ENCODE measurements at regions not wholly inside any gene's neighbourhood (a gene's known extent, or its start where the extent isn't known, plus 50 kb on each side); places are given as distances from the start of the nearest gene placed in this dataset.

DNA sequence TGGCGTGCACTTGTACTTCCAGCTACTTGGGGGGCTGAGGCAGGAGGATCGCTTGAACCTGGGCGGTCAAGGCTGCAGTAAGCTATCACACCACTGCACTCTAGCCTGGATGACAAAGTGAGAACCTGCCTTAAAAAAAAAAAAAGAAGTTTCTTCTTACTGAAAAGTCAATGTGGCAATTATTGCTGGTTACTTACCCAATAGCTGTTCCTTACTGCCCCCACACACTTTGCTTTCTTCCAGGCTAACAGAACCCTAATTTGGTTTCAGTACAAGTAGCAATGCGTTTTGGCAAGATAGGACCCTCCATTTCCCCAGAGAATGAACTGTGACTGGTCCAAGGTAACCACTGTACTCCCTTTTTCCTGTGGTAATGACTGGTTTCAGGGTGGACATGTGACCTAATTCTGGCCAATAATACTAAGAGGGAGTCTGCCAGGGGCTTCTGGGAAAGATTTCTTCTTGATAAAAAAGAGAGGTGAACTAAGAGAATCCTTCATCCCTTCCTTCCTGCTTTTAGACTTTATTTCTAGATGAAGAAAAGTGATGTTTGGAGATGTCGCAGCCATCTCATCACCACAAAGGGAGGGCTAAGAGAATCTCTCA lies 58.8 kb upstream of the MSI2 start:
- 89 to 95% methylated on average over 5 of the region's 5 CpGs for WGBS, 2 donors
- no peak overlapping the region for H3K4me3 ChIP-seq (ENCODE audit: low read depth, poor library complexity, severe bottlenecking)
- DNase-seq (ENCODE audit: low spot score in 2 of 2): no peak
- TF ChIP-seq, protein P1, sequence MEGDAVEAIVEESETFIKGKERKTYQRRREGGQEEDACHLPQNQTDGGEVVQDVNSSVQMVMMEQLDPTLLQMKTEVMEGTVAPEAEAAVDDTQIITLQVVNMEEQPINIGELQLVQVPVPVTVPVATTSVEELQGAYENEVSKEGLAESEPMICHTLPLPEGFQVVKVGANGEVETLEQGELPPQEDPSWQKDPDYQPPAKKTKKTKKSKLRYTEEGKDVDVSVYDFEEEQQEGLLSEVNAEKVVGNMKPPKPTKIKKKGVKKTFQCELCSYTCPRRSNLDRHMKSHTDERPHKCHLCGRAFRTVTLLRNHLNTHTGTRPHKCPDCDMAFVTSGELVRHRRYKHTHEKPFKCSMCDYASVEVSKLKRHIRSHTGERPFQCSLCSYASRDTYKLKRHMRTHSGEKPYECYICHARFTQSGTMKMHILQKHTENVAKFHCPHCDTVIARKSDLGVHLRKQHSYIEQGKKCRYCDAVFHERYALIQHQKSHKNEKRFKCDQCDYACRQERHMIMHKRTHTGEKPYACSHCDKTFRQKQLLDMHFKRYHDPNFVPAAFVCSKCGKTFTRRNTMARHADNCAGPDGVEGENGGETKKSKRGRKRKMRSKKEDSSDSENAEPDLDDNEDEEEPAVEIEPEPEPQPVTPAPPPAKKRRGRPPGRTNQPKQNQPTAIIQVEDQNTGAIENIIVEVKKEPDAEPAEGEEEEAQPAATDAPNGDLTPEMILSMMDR (IDR thresholded peaks at IDR 0.05): no peak
- TF ChIP-seq POLR2A (IDR thresholded peaks at IDR 0.05): no peak
- intact Hi-C loops (cut with DNase I; ENCODE audit: low total_unique reads): no loop called here

DNA sequence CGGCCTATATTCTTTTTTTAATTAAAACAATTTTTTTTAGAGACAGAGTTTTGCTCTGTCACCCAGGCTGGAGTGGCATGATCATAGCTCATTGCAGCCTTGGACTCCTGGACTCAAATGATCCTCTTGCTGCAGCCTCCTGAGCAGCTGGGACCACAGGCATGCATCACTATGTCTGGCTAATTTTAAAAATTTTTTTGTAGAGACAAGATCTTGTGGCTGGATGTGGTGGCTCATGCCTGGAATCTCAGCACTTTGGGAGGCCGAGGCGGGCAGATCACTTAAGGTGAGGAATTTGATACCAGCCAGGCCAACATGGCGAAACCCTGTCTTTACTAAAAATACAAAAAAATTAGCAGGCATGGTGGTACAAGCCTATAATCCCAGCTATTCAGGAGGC lies 54.8 kb upstream of the MSI2 start:
- intact Hi-C loops (cut with DNase I; ENCODE audit: low total_unique reads): no loop called here
- 91 to 98% methylated on average over 4 of the region's 4 CpGs for WGBS, 2 donors
- DNase-seq (ENCODE audit: low spot score in 2 of 2): no peak
- TF ChIP-seq POLR2A (IDR thresholded peaks at IDR 0.05): no peak
- TF ChIP-seq, protein P1 (IDR thresholded peaks at IDR 0.05): no peak
- H3K4me3 ChIP-seq (ENCODE audit: low read depth, poor library complexity, severe bottlenecking): no peak overlapping the region

DNA sequence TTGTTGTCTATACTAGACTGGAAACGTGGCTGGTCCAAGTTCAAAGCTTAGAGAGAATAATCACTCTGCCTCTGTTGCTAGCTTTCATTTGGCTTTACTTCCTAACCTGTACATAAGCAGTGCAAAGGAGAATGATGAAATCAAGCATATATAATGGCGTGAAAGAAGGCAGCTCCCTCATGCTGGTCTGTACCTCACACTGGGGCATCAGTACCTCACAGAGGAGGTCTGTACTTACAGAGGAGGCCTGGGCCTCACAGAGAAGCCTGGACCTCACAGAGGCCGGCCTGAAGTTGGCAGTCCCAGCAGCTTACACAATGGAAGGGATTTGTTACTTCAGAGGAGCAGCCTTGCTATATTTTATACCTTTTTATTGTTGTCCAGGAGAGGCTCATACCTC lies 53.3 kb upstream of the MSI2 start:
- WGBS, 2 donors: 70 to 77% methylated on average over 3 of the region's 3 CpGs
- no peak overlapping the region for H3K4me3 ChIP-seq (ENCODE audit: low read depth, poor library complexity, severe bottlenecking)
- TF ChIP-seq, protein P1 (IDR thresholded peaks at IDR 0.05): no peak
- no peak for TF ChIP-seq POLR2A (IDR thresholded peaks at IDR 0.05)
- DNase-seq (ENCODE audit: low spot score in 2 of 2): no peak
- intact Hi-C loops (cut with DNase I; ENCODE audit: low total_unique reads): no loop called here

All from lower leg skin (tissue), 4 donors.